ENCODE measurements at regions not wholly inside any gene's neighbourhood (a gene's known extent, or its start where the extent isn't known, plus 50 kb on each side); places are given as distances from the start of the nearest gene placed in this dataset.
"Not testable (repeated sequence)": the region's sequence is repeated elsewhere in the genome, so short reads cannot be mapped to it uniquely, and the experiment has no call there.

GRCh38 chr4:126930059-126930458, 702.7 kb upstream of the INTU start:
- TF ChIP-seq, protein P1, sequence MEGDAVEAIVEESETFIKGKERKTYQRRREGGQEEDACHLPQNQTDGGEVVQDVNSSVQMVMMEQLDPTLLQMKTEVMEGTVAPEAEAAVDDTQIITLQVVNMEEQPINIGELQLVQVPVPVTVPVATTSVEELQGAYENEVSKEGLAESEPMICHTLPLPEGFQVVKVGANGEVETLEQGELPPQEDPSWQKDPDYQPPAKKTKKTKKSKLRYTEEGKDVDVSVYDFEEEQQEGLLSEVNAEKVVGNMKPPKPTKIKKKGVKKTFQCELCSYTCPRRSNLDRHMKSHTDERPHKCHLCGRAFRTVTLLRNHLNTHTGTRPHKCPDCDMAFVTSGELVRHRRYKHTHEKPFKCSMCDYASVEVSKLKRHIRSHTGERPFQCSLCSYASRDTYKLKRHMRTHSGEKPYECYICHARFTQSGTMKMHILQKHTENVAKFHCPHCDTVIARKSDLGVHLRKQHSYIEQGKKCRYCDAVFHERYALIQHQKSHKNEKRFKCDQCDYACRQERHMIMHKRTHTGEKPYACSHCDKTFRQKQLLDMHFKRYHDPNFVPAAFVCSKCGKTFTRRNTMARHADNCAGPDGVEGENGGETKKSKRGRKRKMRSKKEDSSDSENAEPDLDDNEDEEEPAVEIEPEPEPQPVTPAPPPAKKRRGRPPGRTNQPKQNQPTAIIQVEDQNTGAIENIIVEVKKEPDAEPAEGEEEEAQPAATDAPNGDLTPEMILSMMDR (IDR thresholded peaks at IDR 0.05) = not testable (repeated sequence)
- TF ChIP-seq TEAD1 (CRISPR knock-in tag; IDR thresholded peaks at IDR 0.05); FOXP1 (CRISPR knock-in tag; IDR thresholded peaks at IDR 0.05; ENCODE audit: borderline replicate concordance): not testable (repeated sequence)
